GM23248 (cell line): ENCODE measurements at regions not wholly inside any gene's neighbourhood (a gene's known extent, or its start where the extent isn't known, plus 50 kb on each side); places are given as distances from the start of the nearest gene placed in this dataset.

Experiments used
- DNase-seq: peaks from one replicate; pipeline ENCODE4 v3.0.0-alpha.2; 2015
- H2AFZ ChIP-seq: fragments of 200-600 bp; sonication (generic); 2 replicates; pipeline ENCODE4 v1.6.1; 2016; ENCODE audit warnings: antibody characterized with exemption
- H3F3A ChIP-seq: fragments of 200-600 bp; sonication (generic); 2 replicates; pipeline ENCODE4 v1.6.1; 2016; ENCODE audit warnings: mild to moderate bottlenecking, antibody characterized with exemption, mixed run types; ENCODE audit not compliant: insufficient read depth
- H3K27ac ChIP-seq: fragments of 200-600 bp; sonication (generic); 2 replicates; pipeline ENCODE4 v1.5.1; 2016; ENCODE audit warnings: mild to moderate bottlenecking
- H3K27me3 ChIP-seq: fragments of 200-600 bp; sonication (generic); replicated peaks from 2 replicates; pipeline ENCODE4 v1.6.1; 2016; ENCODE audit warnings: mild to moderate bottlenecking; ENCODE audit not compliant: insufficient read depth
- H3K36me3 ChIP-seq: fragments of 200-600 bp; sonication (generic); 2 replicates; pipeline ENCODE4 v1.6.1; 2016; ENCODE audit warnings: low read depth, mild to moderate bottlenecking
- H3K4me1 ChIP-seq: fragments of 200-600 bp; sonication (generic); 2 replicates; pipeline ENCODE4 v1.6.1; 2016; ENCODE audit warnings: mild to moderate bottlenecking; ENCODE audit not compliant: insufficient read depth
- H3K4me2 ChIP-seq: fragments of 200-600 bp; sonication (generic); one replicate; pipeline ENCODE4 v1.6.1; 2016; ENCODE audit warnings: mild to moderate bottlenecking; ENCODE audit not compliant: unreplicated experiment
- H3K4me3 ChIP-seq: fragments of 200-600 bp; sonication (generic); 2 replicates; pipeline ENCODE4 v1.5.1; 2016; ENCODE audit warnings: mild to moderate bottlenecking
- H3K79me2 ChIP-seq: fragments of 200-600 bp; sonication (generic); 2 replicates; pipeline ENCODE4 v1.6.1; 2016; ENCODE audit warnings: mild to moderate bottlenecking; ENCODE audit not compliant: insufficient read depth
- H3K9ac ChIP-seq: fragments of 200-600 bp; sonication (generic); 2 replicates; pipeline ENCODE4 v1.6.1; 2016; ENCODE audit warnings: mild to moderate bottlenecking
- H3K9me2 ChIP-seq: fragments of 200-600 bp; sonication (generic); 2 replicates; pipeline ENCODE4 v1.6.1; 2016; ENCODE audit warnings: mixed run types, mild to moderate bottlenecking, moderate library complexity; ENCODE audit not compliant: insufficient read depth
- H3K9me3 ChIP-seq: fragments of 200-600 bp; sonication (generic); one replicate; pipeline ENCODE4 v1.6.1; 2017; ENCODE audit warnings: low read depth
- H4K20me1 ChIP-seq: fragments of 200-600 bp; sonication (generic); 2 replicates; pipeline ENCODE4 v1.6.0; 2016; ENCODE audit not compliant: insufficient read depth
- EZH2 ChIP-seq: fragments of 200-600 bp; sonication (generic); IDR thresholded peaks from 2 replicates; pipeline ENCODE4 v1.6.1; 2018; ENCODE audit warnings: antibody characterized with exemption, mild to moderate bottlenecking; ENCODE audit not compliant: insufficient read depth, poor library complexity, severe bottlenecking
- EZH2phosphoT487 ChIP-seq: fragments of 200-600 bp; sonication (generic); IDR thresholded peaks from 2 replicates; pipeline ENCODE4 v1.6.1; 2018; ENCODE audit warnings: antibody characterized with exemption, moderate library complexity, mild to moderate bottlenecking, low read depth; ENCODE audit not compliant: insufficient read depth
- WGBS, 2 experiments: methylation state at CpG; one replicate each; pipeline ENCODE4 v1.1.6; 2015 to 2017; ENCODE audit warnings: low lambda C conversion rate in 2 of 2, low coverage in 1 of 2; ENCODE audit errors: missing lambda C conversion rate in 2 of 2; 5-methylcytosine and 5-hydroxymethylcytosine counted together
- in situ Hi-C: fragments of 300-500 bp; cut with MboI; formaldehyde crosslinking; loops from 2 replicates; pipeline ENCODE4 v1.15.0; 2020

GRCh38 chr7:104048055-104048454 is 58.6 kb upstream of the RELN start:
- Histone ChIP-seq H2AFZ (no peak overlapping the region), H3F3A (no peaks in the 10 kb centered on the region), H4K20me1 (no peaks in the 10 kb centered on the region), H3K79me2 (no peaks in the 10 kb centered on the region), H3K36me3 (no peaks in the 10 kb centered on the region), H3K4me3 (no peak overlapping the region), H3K4me2 (no peak overlapping the region), H3K27me3 (no peaks in the 10 kb centered on the region), H3K9me2 (no peaks in the 10 kb centered on the region), H3K9me3 (no peaks in the 10 kb centered on the region), H3K27ac (no peak overlapping the region), H3K9ac (no peak overlapping the region), H3K4me1 (no peaks in the 10 kb centered on the region)
- no peak for TF ChIP-seq EZH2
- TF ChIP-seq EZH2phosphoT487: no peak
- DNase-seq: no peak
- 4% methylated on average over 2 of the region's 2 CpGs for WGBS, 2 experiments
- in situ Hi-C loops: no loop called here

GRCh38 chr7:104045183-104045582 is 55.7 kb upstream of the RELN start:
- Histone ChIP-seq H3K4me2 (no peak overlapping the region), H3F3A (no peaks in the 10 kb centered on the region), H3K27ac (no peak overlapping the region), H3K27me3 (peaks cover 13% of the 10 kb centered on the region; the same call in 1 of the 2 replicates), H3K9me3 (no peaks in the 10 kb centered on the region), H3K9ac (no peak overlapping the region), H3K36me3 (no peaks in the 10 kb centered on the region), H4K20me1 (no peaks in the 10 kb centered on the region), H3K9me2 (no peaks in the 10 kb centered on the region), H3K4me3 (no peak overlapping the region), H2AFZ (no peak overlapping the region), H3K4me1 (no peaks in the 10 kb centered on the region), H3K79me2 (no peaks in the 10 kb centered on the region)
- in situ Hi-C loops: no loop called here
- TF ChIP-seq EZH2: no peak
- no peak for TF ChIP-seq EZH2phosphoT487
- WGBS, 2 experiments: 60 to 62% methylated on average over 3 of the region's 3 CpGs
- peak; percentile 8 for DNase-seq

GRCh38 chr7:104040666-104041065 is 51.2 kb upstream of the RELN start:
- no peaks in the 10 kb centered on the region for H3K36me3 ChIP-seq
- H4K20me1 ChIP-seq: no peaks in the 10 kb centered on the region
- in situ Hi-C loops: no loop called here
- TF ChIP-seq EZH2phosphoT487: no peak
- no peak for TF ChIP-seq EZH2
- H3K4me2 ChIP-seq: no peak overlapping the region
- DNase-seq: no peak
- no peak overlapping the region for H3K4me3 ChIP-seq
- no peak overlapping the region for H3K9ac ChIP-seq
- H3K9me3 ChIP-seq: no peaks in the 10 kb centered on the region
- 9 to 12% methylated on average over 7 of the region's 7 CpGs for WGBS, 2 experiments
- H3K9me2 ChIP-seq: no peaks in the 10 kb centered on the region
- no peaks in the 10 kb centered on the region for H3K79me2 ChIP-seq
- no peak overlapping the region for H3K27ac ChIP-seq
- H3K4me1 ChIP-seq: no peaks in the 10 kb centered on the region
- peaks cover 14% of the 10 kb centered on the region; the same call in 1 of the 2 replicates for H3K27me3 ChIP-seq
- no peaks in the 10 kb centered on the region for H3F3A ChIP-seq
- H2AFZ ChIP-seq: no peak overlapping the region

- no peak overlapping the region for H3K4me2 ChIP-seq
- H3K36me3 ChIP-seq: no peaks in the 10 kb centered on the region
- no peak overlapping the region for H3K27ac ChIP-seq
- TF ChIP-seq EZH2phosphoT487 (no peak), EZH2 (no peak)
- no peak overlapping the region for H3K9ac ChIP-seq
- no peak overlapping the region for H2AFZ ChIP-seq
- in situ Hi-C loops: no loop called here
- H3K27me3 ChIP-seq: peaks cover 14% of the 10 kb centered on the region; the same call in 1 of the 2 replicates
- no peaks in the 10 kb centered on the region for H3K79me2 ChIP-seq
- no peaks in the 10 kb centered on the region for H4K20me1 ChIP-seq
- H3K4me1 ChIP-seq: no peaks in the 10 kb centered on the region
- no peak overlapping the region for H3K4me3 ChIP-seq
- WGBS, 2 experiments: 44 to 45% methylated on average over 3 of the region's 3 CpGs
- no peak for DNase-seq
- no peaks in the 10 kb centered on the region for H3F3A ChIP-seq
- no peaks in the 10 kb centered on the region for H3K9me3 ChIP-seq
- no peaks in the 10 kb centered on the region for H3K9me2 ChIP-seq
These were observed 49.9 kb upstream of the RELN start for GRCh38 chr7:104039363-104039762.
